Activated CD4-positive, alpha-beta T cell treated with anti-CD3 and anti-CD28 coated beads for 24 hours (primary cell): ENCODE measurements at regions not wholly inside any gene's neighbourhood (a gene's known extent, or its start where the extent isn't known, plus 50 kb on each side); places are given as distances from the start of the nearest gene placed in this dataset.

ENCODE experiments used
- DNase-seq, 2 donors: peaks; one replicate each; pipeline ENCODE4 v3.0.0-alpha.2; 2020; ENCODE audit warnings: low read depth in 2 of 2

- no peak for DNase-seq
Observed at GRCh38 chr3:82093641-82094040, 332.2 kb upstream of the GBE1 start.

DNA sequence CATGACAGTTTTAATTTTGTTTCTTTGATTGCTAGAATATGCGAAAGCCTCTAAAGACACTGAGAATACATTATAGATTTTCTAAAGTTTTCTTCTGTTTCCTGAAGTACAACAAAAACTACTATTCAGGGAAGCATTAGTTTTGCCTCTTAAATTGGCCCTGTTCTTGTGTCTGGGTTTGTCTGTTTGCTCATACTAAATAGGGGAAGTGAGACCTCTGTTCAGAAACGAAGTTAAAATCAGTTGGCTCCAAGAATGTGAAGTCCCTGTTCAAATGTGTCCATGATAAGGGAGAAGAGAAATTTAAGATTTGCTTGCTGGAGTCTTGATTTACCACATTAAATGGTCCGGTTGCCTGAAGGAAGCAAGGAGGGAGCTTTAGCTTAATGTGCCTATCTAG is 327.3 kb upstream of the GBE1 start:
- no peak for DNase-seq

DNA sequence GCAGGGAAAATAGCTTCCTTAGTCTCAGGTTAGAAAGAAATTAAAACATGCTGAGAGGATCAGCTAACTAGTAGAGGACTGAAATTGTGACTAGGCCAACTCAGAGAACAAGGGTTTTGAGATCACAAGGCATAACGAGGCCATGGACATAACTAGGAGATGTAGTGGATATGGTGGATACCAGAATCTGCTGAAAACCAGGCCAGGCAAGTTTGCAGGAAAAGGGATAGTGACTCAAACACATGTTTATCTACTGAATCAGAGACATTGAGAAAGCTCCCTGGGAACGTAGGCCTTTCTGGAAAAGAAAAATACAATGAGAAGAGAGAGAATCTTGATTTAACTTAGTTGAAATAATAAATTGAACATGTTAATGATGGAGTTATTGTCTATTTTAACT is 326.5 kb upstream of the GBE1 start:
- DNase-seq = no peak

DNA sequence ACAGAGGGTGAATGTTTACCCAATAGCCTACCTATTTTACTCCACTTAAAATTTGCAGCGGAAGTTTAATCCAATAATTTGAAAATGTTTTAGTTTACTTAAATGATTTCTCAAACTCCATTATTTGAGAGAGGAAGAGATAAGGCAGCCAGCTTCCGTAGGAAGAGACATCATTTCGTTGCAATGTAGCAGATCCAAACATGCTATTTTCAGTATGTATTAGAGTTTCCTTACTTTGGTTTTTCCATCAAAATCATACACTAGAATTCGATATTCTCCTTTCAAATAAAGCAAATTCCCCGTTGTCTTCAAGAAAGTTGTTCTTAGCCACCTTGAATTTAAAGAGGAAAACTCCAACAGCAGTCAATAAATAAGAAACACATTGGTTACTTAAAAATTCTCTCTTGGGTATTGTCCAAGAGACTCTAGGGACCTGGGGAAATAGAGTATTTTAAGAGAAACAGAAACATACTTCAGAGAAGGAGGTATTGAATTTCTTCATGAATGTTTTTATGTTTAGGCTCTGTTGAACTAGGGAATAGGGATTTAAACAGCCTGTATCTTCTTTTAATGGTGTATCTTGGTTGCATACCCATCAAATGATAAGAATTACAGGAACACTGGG is 324.5 kb upstream of the GBE1 start:
- no peak for DNase-seq

- no peak for DNase-seq
Observed at GRCh38 chr3:82085356-82085755, 323.9 kb upstream of the GBE1 start.

DNA sequence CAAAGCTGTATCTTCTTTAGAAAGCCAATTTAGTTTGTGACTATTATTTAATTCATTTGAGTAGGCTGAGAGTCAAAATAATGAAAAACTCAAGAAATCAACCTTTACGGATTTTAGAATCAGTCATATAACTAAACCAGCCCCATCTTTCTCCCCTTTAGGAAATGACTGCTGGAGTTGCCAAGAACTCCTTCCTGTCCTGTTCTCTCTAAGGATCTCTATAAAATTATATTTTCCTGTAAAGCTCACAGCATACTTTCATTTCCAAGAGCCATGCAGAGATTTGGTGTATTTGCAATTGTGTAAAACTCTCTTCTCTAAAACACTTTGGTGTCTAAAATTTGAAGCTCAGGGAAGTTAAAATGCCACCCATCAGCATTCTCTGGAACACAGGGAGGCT is 323.4 kb upstream of the GBE1 start:
- no peak for DNase-seq

GRCh38 chr3:82082796-82083195 is 321.4 kb upstream of the GBE1 start:
- DNase-seq = no peak

DNA sequence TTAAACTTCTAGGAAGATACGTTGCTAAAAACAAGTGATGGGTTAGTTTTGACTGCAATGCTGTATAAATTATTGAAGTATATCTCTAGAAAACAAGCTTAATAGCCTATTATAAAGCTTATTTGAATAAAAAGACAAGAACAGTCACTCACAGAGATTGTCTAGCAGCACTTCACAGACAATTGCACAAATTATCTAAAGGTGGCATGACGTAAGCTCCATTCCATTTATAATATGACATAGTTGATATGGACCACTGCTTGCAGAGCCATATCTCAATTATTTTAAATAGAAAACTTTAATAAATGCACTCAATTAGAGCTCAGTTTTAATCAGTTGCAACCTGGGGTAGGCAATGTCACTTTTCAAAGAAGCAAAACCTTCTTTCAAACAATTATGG is 319.9 kb upstream of the GBE1 start:
- no peak for DNase-seq

DNA sequence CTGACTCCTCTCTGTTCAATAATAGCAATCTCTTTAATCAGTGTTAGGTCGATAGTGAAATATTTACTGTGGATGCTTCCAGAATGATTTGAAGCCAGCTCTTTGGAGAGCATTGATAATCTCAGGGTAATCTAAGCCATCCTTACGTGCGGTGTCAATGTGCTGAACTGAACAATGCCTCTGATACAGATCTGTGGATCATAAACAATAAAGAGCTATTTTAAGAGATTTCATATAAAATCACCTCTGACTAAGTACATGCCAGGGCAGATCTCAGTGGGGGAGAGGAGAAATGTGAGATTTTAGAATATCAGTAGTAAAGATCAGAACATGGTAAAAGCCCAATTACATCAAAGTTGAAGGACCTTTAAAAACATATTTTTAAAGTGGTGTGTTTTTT is 319.3 kb upstream of the GBE1 start:
- no peak for DNase-seq

DNA sequence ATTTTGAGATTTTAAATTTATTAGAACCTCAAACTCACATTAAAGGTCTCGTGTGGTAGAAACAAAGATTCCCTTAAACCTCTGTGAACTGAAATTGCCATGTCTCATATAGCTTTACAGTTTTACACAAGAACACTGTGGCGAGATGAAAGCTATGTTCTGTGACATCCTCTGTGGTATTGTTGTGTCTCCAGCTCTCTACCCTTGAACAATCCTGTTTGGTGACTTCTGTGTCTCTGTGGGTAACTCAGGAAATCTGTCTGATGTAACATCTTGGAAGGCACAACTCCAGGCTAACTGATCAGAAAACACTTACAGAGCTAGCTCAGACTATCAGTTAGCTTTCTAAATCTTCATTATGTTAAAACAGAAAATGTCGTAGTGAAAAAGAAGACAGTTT is 318.8 kb upstream of the GBE1 start:
- DNase-seq = no peak

GRCh38 chr3:82079335-82079890 is 318.0 kb upstream of the GBE1 start:
- no peak for DNase-seq

- no peak for DNase-seq
Observed at GRCh38 chr3:82078246-82078645, 316.8 kb upstream of the GBE1 start.

GRCh38 chr3:82067420-82067819 is 306.0 kb upstream of the GBE1 start:
- DNase-seq = no peak

GRCh38 chr3:82058809-82059208 is 297.4 kb upstream of the GBE1 start:
- DNase-seq = no peak

GRCh38 chr3:82055792-82056191 is 294.3 kb upstream of the GBE1 start:
- no peak for DNase-seq

GRCh38 chr3:82054849-82055248 is 293.4 kb upstream of the GBE1 start:
- DNase-seq = no peak

- DNase-seq = no peak
Observed at GRCh38 chr3:82053236-82053635, 291.8 kb upstream of the GBE1 start.

- DNase-seq = no peak
Observed at GRCh38 chr3:82050382-82050781, 288.9 kb upstream of the GBE1 start.

DNA sequence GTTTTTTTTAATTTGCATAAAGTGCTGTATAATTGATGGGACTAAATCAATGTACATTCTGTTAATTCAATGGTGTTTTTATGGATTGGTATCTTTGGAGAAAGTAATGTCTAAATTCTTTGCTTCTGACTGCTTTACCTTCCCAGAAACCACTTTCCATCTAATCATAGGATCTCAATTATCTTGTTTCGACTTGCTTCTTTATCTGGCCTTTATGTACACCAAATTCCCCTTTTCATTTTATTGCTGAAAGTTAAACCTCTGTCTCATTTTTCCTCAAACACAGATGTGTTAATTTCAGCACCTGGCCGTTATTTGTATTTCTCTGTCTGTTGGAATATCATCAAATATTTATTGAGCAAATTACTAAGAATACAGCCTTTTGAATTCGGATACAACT is 287.3 kb upstream of the GBE1 start:
- no peak for DNase-seq

DNA sequence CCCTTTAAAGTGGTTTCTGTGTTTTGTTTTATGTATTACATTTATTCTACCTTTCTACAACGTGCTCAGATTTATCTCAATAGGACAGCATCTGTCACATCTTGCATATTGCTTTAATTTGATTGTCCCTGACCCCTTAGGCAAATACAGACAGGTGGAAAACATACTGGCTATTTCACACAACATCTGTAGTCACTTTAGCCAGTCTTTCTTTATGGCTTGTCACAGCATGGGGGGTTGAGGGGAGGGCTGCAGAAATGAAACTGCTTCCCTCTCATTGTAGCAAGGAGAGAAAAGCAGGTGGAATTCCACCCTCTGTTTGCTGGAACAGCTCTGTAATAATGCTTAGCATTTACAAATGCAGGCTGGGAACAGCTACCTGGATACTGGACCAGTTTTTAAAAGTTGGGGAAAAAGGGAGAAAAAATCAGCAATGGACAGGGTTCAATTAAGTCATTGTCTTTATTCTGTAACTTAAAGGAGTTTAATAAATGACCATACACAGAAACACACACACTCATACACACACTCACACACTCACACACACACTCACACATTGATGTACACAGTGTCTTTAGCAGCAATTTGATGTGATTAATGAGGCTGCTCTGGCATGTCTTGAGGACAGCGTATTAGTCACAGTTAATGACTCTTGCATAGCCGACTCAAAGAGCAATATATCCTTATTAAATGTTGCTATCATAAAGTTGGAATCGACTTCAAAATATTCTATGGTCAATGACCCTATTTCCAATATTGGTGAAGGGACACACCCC is 283.7 kb upstream of the GBE1 start:
- DNase-seq = no peak

DNA sequence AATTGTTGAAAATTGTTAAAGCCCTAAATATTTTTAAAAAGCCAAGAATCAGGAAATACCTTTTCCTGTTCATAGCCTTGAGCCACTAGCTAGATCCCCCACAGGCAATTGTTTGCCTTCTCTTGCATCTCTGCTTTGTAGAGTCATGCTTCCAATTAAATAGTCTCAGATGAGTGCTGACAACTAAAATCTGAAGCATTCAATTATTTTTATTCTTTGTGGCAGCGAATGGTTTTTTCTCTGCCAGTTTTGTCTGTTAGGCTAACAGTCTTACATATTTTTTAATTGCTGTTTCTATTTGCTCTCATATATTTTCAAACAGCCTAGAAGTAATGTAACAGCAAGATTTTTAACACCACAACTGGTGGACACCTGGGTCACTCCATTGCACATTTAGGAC is 277.1 kb upstream of the GBE1 start:
- no peak for DNase-seq

- no peak for DNase-seq
Observed at GRCh38 chr3:82033186-82033585, 271.7 kb upstream of the GBE1 start.

- no peak for DNase-seq
Observed at GRCh38 chr3:82031596-82031995, 270.2 kb upstream of the GBE1 start.
